Activated CD8-positive, alpha-beta T cell treated with anti-CD3 and anti-CD28 coated beads for 36 hours (primary cell): ENCODE measurements at regions not wholly inside any gene's neighbourhood (a gene's known extent, or its start where the extent isn't known, plus 50 kb on each side); places are given as distances from the start of the nearest gene placed in this dataset.

Experiments used
- ATAC-seq: fragments of 200-7000 bp; cut with Tn5 transposase; one replicate; pipeline ENCODE4 v1.10.0; 2021; ENCODE audit warnings: mild to moderate bottlenecking, moderate library complexity
- CTCF ChIA-PET: fragments of 350-600 bp; sonication (Branson Sonifier 250); formaldehyde crosslinking; loops from one replicate; lab custom pipeline; 2021; ENCODE audit warnings: antibody characterized with exemption; lab: Charles Lee
- POLR2A ChIA-PET: fragments of 350-600 bp; sonication (Branson Sonifier 250); formaldehyde crosslinking; loops from one replicate; lab custom pipeline; 2021; ENCODE audit warnings: antibody characterized with exemption; lab: Charles Lee
- DNase-seq: peaks from one replicate; pipeline ENCODE4 v3.0.0-alpha.2; 2020
- H3K27ac Mint-ChIP-seq: one replicate; pipeline ENCODE4 v1.8.0; 2021; ENCODE audit warnings: mild to moderate bottlenecking, mixed read lengths
- H3K27me3 Mint-ChIP-seq: one replicate; pipeline ENCODE4 v1.8.0; 2021; ENCODE audit warnings: mixed read lengths
- H3K36me3 Mint-ChIP-seq: one replicate; pipeline ENCODE4 v1.8.0; 2021; ENCODE audit warnings: low read depth, mixed read lengths
- H3K4me1 Mint-ChIP-seq: one replicate; pipeline ENCODE4 v1.8.0; 2021; ENCODE audit warnings: low read depth, mixed read lengths
- H3K4me3 Mint-ChIP-seq: one replicate; pipeline ENCODE4 v1.8.0; 2021; ENCODE audit warnings: mild to moderate bottlenecking, moderate library complexity, mixed read lengths
- H3K9me3 Mint-ChIP-seq: one replicate; pipeline ENCODE4 v1.8.0; 2021; ENCODE audit warnings: mixed read lengths
- intact Hi-C: fragments of 100-400 bp; cut with micrococcal nuclease; formaldehyde crosslinking; loops from one replicate; pipeline ENCODE4 v1.10.0; 2022
- TF ChIP-seq, protein P1 (sequence below): fragments of 200-600 bp; IDR thresholded peaks from one replicate; pipeline ENCODE4 v1.8.0; 2022; ENCODE audit warnings: antibody characterized with exemption, mild to moderate bottlenecking

- TF ChIP-seq, protein P1, sequence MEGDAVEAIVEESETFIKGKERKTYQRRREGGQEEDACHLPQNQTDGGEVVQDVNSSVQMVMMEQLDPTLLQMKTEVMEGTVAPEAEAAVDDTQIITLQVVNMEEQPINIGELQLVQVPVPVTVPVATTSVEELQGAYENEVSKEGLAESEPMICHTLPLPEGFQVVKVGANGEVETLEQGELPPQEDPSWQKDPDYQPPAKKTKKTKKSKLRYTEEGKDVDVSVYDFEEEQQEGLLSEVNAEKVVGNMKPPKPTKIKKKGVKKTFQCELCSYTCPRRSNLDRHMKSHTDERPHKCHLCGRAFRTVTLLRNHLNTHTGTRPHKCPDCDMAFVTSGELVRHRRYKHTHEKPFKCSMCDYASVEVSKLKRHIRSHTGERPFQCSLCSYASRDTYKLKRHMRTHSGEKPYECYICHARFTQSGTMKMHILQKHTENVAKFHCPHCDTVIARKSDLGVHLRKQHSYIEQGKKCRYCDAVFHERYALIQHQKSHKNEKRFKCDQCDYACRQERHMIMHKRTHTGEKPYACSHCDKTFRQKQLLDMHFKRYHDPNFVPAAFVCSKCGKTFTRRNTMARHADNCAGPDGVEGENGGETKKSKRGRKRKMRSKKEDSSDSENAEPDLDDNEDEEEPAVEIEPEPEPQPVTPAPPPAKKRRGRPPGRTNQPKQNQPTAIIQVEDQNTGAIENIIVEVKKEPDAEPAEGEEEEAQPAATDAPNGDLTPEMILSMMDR, result no peak
- Mint-ChIP-seq H3K27me3 (peaks cover 1% of the 10 kb centered on the region), H3K4me1 (no peaks in the 10 kb centered on the region), H3K9me3 (peaks cover 2% of the 10 kb centered on the region), H3K36me3 (no peaks in the 10 kb centered on the region), H3K4me3 (no peak overlapping the region), H3K27ac (no peak overlapping the region)
- DNase-seq, result no peak
- CTCF ChIA-PET, result interaction anchor here (1.8 kb wide), 1 partner anchor 12 kb away, joined by 4 read pairs; no protein-coding TSS in a partner anchor
- intact Hi-C loops, result no loop called here
- POLR2A ChIA-PET, result no interaction called here
- ATAC-seq, result no peak
These were observed 52.1 kb upstream of the EPHB1 start for GRCh38 chr3:134743006-134743405.
